ENCODE measurements at regions not wholly inside any gene's neighbourhood (a gene's known extent, or its start where the extent isn't known, plus 50 kb on each side); places are given as distances from the start of the nearest gene placed in this dataset.

DNA sequence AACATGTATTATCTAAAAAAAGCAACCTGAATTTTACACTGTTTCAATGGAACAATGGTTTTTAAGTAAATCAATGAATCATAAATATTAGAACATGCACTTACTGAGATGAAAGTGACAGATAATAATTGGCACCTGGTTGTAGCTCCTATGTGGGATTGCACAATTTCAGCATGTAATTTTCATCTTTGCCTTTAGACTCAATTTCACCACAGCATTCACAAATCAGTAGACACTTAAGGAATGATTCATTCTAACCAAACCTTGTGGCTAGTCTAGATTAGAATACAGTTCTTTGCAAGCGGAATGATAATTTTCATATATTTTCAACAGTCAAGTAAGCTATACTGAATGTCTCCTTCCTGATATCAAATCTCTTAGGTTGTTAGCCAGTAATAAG lies 853.4 kb downstream of the KCNT2 start:
- Histone ChIP-seq H3K4me3 (ENCODE audit: low read length in 3 of 3) (no peak overlapping the region), H3K9ac (ENCODE audit: low read depth in 1 of 3, low read length in 3 of 3) (no peak overlapping the region), H3K4me1 (ENCODE audit: control insufficient read depth in 3 of 3, insufficient read depth in 3 of 3, low read length in 3 of 3) (no peaks in the 10 kb centered on the region), H3K36me3 (ENCODE audit: control insufficient read depth in 3 of 3, insufficient read depth in 3 of 3, low read length in 3 of 3) (no peaks in the 10 kb centered on the region), H3K27me3 (ENCODE audit: control insufficient read depth in 3 of 3, insufficient read depth in 3 of 3, low read length in 3 of 3) (no peaks in the 10 kb centered on the region), H3K9me3 (ENCODE audit: control insufficient read depth in 3 of 3, low read length in 3 of 3) (no peaks in the 10 kb centered on the region), H3K27ac (ENCODE audit: low read depth, low read length) (no peak overlapping the region)

- Histone ChIP-seq H3K9me3 (ENCODE audit: control insufficient read depth in 3 of 3, low read length in 3 of 3) (no peaks in the 10 kb centered on the region), H3K36me3 (ENCODE audit: control insufficient read depth in 3 of 3, insufficient read depth in 3 of 3, low read length in 3 of 3) (no peaks in the 10 kb centered on the region), H3K27ac (ENCODE audit: low read depth, low read length) (no peak overlapping the region), H3K4me3 (ENCODE audit: low read length in 3 of 3) (no peak overlapping the region), H3K4me1 (ENCODE audit: control insufficient read depth in 3 of 3, insufficient read depth in 3 of 3, low read length in 3 of 3) (no peaks in the 10 kb centered on the region), H3K9ac (ENCODE audit: low read depth in 1 of 3, low read length in 3 of 3) (no peak overlapping the region), H3K27me3 (ENCODE audit: control insufficient read depth in 3 of 3, insufficient read depth in 3 of 3, low read length in 3 of 3) (no peaks in the 10 kb centered on the region)
These were observed 853.9 kb downstream of the KCNT2 start for GRCh38 chr1:195754303-195754702.

DNA sequence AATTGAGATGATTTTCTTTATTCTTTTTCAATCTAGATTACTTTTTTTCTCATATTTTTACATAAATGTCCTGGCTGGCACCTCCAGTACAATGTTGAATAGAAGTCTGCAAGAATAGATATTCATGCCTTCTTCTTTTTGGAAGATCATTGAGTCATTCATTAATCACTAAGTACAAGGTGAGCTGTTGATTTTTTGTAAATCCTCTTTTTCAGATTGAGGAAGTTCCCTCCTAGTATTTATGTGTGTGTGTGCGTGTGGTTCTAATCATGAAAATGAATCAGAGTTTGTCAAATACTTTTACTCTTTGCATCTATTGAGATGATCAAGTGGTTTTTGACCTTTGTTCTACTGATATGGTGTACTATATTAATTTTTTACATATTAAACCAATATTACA lies 859.3 kb downstream of the KCNT2 start:
- H3K4me1 ChIP-seq (ENCODE audit: control insufficient read depth in 3 of 3, insufficient read depth in 3 of 3, low read length in 3 of 3), result no peaks in the 10 kb centered on the region
- H3K27ac ChIP-seq (ENCODE audit: low read depth, low read length), result no peak overlapping the region
- no peaks in the 10 kb centered on the region for H3K36me3 ChIP-seq (ENCODE audit: control insufficient read depth in 3 of 3, insufficient read depth in 3 of 3, low read length in 3 of 3)
- no peaks in the 10 kb centered on the region for H3K9me3 ChIP-seq (ENCODE audit: control insufficient read depth in 3 of 3, low read length in 3 of 3)
- no peak overlapping the region for H3K4me3 ChIP-seq (ENCODE audit: low read length in 3 of 3)
- no peaks in the 10 kb centered on the region for H3K27me3 ChIP-seq (ENCODE audit: control insufficient read depth in 3 of 3, insufficient read depth in 3 of 3, low read length in 3 of 3)
- no peak overlapping the region for H3K9ac ChIP-seq (ENCODE audit: low read depth in 1 of 3, low read length in 3 of 3)

DNA sequence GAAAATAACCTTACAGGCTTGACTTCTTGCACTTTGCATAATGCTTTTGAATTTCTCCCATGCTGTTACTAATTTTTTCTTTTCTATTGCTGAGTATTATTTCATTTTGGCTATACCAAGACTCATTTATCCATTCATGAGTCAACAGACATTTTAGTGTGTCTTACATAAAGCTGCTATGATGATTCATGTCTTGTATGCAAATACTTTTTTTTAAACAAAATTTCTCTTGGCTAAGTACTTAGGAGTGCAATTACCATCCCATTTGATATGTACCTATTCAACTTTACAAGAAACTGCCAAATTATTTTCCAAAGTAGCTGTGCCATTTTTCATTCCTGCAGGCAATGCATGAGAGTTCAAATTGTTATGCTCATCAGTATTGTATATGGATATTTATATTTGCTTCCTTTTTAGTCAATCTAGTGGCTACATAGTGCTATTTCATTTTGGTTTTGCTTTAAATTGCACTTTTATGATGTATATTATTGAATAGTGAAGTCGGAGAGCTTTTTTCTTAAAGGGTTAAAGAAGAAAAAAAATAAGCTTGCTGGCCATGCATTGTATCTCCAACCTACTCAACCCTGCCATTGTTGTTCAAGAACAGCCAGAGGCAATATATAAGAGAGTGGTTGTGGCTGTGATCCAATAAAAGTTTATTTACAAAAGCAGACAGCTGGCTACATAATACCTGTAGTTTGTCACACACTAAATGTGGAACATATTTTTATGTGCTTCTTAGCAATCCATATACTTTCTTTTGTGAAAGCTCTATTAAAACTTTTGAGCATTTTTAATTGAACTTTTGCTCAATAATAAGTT lies 862.8 kb downstream of the KCNT2 start:
- Histone ChIP-seq H3K27ac (ENCODE audit: low read depth, low read length) (no peak overlapping the region), H3K9me3 (ENCODE audit: control insufficient read depth in 3 of 3, low read length in 3 of 3) (no peaks in the 10 kb centered on the region), H3K36me3 (ENCODE audit: control insufficient read depth in 3 of 3, insufficient read depth in 3 of 3, low read length in 3 of 3) (no peaks in the 10 kb centered on the region), H3K9ac (ENCODE audit: low read depth in 1 of 3, low read length in 3 of 3) (no peak overlapping the region), H3K4me3 (ENCODE audit: low read length in 3 of 3) (no peak overlapping the region), H3K27me3 (ENCODE audit: control insufficient read depth in 3 of 3, insufficient read depth in 3 of 3, low read length in 3 of 3) (no peaks in the 10 kb centered on the region), H3K4me1 (ENCODE audit: control insufficient read depth in 3 of 3, insufficient read depth in 3 of 3, low read length in 3 of 3) (no peaks in the 10 kb centered on the region)

- no peaks in the 10 kb centered on the region for H3K9me3 ChIP-seq (ENCODE audit: control insufficient read depth in 3 of 3, low read length in 3 of 3)
- H3K36me3 ChIP-seq (ENCODE audit: control insufficient read depth in 3 of 3, insufficient read depth in 3 of 3, low read length in 3 of 3), result no peaks in the 10 kb centered on the region
- no peaks in the 10 kb centered on the region for H3K4me1 ChIP-seq (ENCODE audit: control insufficient read depth in 3 of 3, insufficient read depth in 3 of 3, low read length in 3 of 3)
- H3K27me3 ChIP-seq (ENCODE audit: control insufficient read depth in 3 of 3, insufficient read depth in 3 of 3, low read length in 3 of 3), result no peaks in the 10 kb centered on the region
- no peak overlapping the region for H3K27ac ChIP-seq (ENCODE audit: low read depth, low read length)
- H3K4me3 ChIP-seq (ENCODE audit: low read length in 3 of 3), result no peak overlapping the region
- H3K9ac ChIP-seq (ENCODE audit: low read depth in 1 of 3, low read length in 3 of 3), result no peak overlapping the region
These were observed 864.0 kb downstream of the KCNT2 start for GRCh38 chr1:195744256-195744655.

DNA sequence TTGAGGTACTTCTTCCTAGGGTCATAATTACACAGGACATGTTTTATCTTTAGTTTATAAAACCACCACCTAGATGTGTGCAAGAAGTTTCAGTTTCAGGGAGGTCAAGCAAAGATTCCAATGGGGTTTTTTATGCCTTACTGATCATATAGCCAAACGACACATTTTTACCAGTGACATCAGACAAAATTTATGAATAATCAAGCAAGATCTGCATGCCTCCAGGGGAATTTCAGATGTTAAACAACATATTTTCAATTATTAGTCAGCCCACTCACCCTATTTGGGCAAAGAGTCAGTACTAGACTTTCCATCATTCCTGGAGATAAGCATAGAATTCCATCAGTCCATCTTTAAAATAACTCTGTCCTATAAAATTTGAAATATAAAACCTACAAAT lies 867.4 kb downstream of the KCNT2 start:
- H3K27me3 ChIP-seq (ENCODE audit: control insufficient read depth in 3 of 3, insufficient read depth in 3 of 3, low read length in 3 of 3), result no peaks in the 10 kb centered on the region
- H3K4me3 ChIP-seq (ENCODE audit: low read length in 3 of 3), result no peak overlapping the region
- no peak overlapping the region for H3K27ac ChIP-seq (ENCODE audit: low read depth, low read length)
- no peak overlapping the region for H3K9ac ChIP-seq (ENCODE audit: low read depth in 1 of 3, low read length in 3 of 3)
- H3K9me3 ChIP-seq (ENCODE audit: control insufficient read depth in 3 of 3, low read length in 3 of 3), result no peaks in the 10 kb centered on the region
- H3K36me3 ChIP-seq (ENCODE audit: control insufficient read depth in 3 of 3, insufficient read depth in 3 of 3, low read length in 3 of 3), result no peaks in the 10 kb centered on the region
- no peaks in the 10 kb centered on the region for H3K4me1 ChIP-seq (ENCODE audit: control insufficient read depth in 3 of 3, insufficient read depth in 3 of 3, low read length in 3 of 3)

DNA sequence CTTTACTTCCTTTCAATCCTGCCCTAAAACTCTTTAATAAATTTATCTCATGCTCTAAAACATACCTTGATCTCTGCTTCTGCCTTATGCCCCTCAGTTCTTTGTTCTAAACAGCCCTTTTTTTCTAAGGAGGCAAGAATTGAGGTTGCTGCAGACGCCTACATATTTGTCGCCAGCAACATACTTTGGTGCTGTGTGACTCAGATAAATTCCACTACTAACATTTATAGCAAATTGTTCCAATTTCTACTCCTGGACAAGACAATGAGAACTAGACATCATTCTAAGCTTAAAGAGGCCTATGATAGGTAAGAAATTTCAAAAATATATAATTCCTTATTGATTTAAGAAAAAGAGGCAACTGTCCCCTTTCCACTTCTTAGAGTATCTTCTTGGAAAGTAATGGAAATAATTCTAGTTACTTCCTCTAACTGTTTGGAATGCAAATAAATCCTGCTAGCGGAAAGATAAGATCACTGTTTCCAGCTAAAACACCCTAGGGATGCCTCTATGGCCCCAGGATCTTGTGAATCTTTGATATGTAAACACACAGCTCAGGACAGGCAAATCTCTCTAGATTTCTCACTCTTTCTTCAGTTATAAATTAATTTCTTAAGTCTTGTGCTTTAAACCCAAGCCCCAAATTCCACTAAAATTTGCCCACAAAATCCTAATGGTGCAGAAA lies 869.1 kb downstream of the KCNT2 start:
- Histone ChIP-seq H3K4me1 (ENCODE audit: control insufficient read depth in 3 of 3, insufficient read depth in 3 of 3, low read length in 3 of 3) (no peaks in the 10 kb centered on the region), H3K4me3 (ENCODE audit: low read length in 3 of 3) (no peak overlapping the region), H3K36me3 (ENCODE audit: control insufficient read depth in 3 of 3, insufficient read depth in 3 of 3, low read length in 3 of 3) (no peaks in the 10 kb centered on the region)

DNA sequence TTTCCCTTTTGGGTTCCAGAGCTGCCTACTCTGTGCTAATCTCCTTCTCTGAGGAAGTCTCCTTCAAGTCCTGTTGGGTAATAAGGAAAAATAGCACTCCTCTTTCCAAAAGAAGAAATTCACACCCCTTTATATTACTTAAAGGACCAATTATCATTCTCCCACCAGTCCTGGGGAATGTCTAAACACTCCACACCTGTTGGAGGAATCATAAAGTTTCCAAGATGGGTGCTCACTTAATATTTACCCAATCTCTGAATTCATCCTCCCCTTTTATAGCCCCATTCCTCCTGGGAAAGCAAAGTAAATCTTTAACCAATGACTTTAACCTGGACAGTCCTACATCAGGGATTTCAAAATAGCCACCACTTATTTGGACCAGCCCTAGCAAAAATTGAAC lies 873.1 kb downstream of the KCNT2 start:
- H3K27me3 ChIP-seq (ENCODE audit: control insufficient read depth in 3 of 3, insufficient read depth in 3 of 3, low read length in 3 of 3), result no peaks in the 10 kb centered on the region
- no peaks in the 10 kb centered on the region for H3K9me3 ChIP-seq (ENCODE audit: control insufficient read depth in 3 of 3, low read length in 3 of 3)
- H3K4me1 ChIP-seq (ENCODE audit: control insufficient read depth in 3 of 3, insufficient read depth in 3 of 3, low read length in 3 of 3), result no peaks in the 10 kb centered on the region
- H3K4me3 ChIP-seq (ENCODE audit: low read length in 3 of 3), result no peak overlapping the region
- H3K27ac ChIP-seq (ENCODE audit: low read depth, low read length), result no peak overlapping the region
- no peak overlapping the region for H3K9ac ChIP-seq (ENCODE audit: low read depth in 1 of 3, low read length in 3 of 3)
- no peaks in the 10 kb centered on the region for H3K36me3 ChIP-seq (ENCODE audit: control insufficient read depth in 3 of 3, insufficient read depth in 3 of 3, low read length in 3 of 3)

More for the DNA sequence above, 869.1 kb downstream of the KCNT2 start:
- no peak overlapping the region for H3K9ac ChIP-seq (ENCODE audit: low read depth in 1 of 3, low read length in 3 of 3)
- no peaks in the 10 kb centered on the region for H3K27me3 ChIP-seq (ENCODE audit: control insufficient read depth in 3 of 3, insufficient read depth in 3 of 3, low read length in 3 of 3)
- H3K27ac ChIP-seq (ENCODE audit: low read depth, low read length), result no peak overlapping the region
- H3K9me3 ChIP-seq (ENCODE audit: control insufficient read depth in 3 of 3, low read length in 3 of 3), result no peaks in the 10 kb centered on the region

DNA sequence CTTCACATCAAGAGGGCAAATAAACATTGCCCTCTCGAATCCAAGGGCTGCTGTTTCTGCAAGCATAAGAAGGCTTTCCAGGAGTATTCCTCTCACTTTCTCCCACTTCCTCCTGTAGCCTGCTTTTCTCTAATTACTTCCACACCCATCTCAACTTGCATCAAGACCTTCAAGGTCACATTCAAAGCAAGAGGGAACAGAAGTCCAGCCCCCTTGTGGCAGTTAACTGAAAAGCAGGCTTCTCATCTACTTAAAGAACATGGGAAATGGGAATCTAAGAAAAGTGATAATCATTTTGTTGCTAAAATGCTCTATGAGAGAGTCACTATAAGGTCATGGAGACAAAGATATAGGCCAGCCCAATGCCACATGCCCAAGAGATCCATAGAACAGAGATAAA lies 874.4 kb downstream of the KCNT2 start:
- no peaks in the 10 kb centered on the region for H3K4me1 ChIP-seq (ENCODE audit: control insufficient read depth in 3 of 3, insufficient read depth in 3 of 3, low read length in 3 of 3)
- H3K36me3 ChIP-seq (ENCODE audit: control insufficient read depth in 3 of 3, insufficient read depth in 3 of 3, low read length in 3 of 3), result no peaks in the 10 kb centered on the region
- H3K9ac ChIP-seq (ENCODE audit: low read depth in 1 of 3, low read length in 3 of 3), result no peak overlapping the region
- no peak overlapping the region for H3K27ac ChIP-seq (ENCODE audit: low read depth, low read length)
- H3K4me3 ChIP-seq (ENCODE audit: low read length in 3 of 3), result no peak overlapping the region
- H3K9me3 ChIP-seq (ENCODE audit: control insufficient read depth in 3 of 3, low read length in 3 of 3), result no peaks in the 10 kb centered on the region
- H3K27me3 ChIP-seq (ENCODE audit: control insufficient read depth in 3 of 3, insufficient read depth in 3 of 3, low read length in 3 of 3), result no peaks in the 10 kb centered on the region

GRCh38 chr1:195733408-195733807 lies 874.8 kb downstream of the KCNT2 start:
- H3K9ac ChIP-seq (ENCODE audit: low read depth in 1 of 3, low read length in 3 of 3), result no peak overlapping the region
- no peaks in the 10 kb centered on the region for H3K9me3 ChIP-seq (ENCODE audit: control insufficient read depth in 3 of 3, low read length in 3 of 3)
- H3K4me1 ChIP-seq (ENCODE audit: control insufficient read depth in 3 of 3, insufficient read depth in 3 of 3, low read length in 3 of 3), result no peaks in the 10 kb centered on the region
- H3K27ac ChIP-seq (ENCODE audit: low read depth, low read length), result no peak overlapping the region
- H3K4me3 ChIP-seq (ENCODE audit: low read length in 3 of 3), result no peak overlapping the region
- no peaks in the 10 kb centered on the region for H3K36me3 ChIP-seq (ENCODE audit: control insufficient read depth in 3 of 3, insufficient read depth in 3 of 3, low read length in 3 of 3)
- no peaks in the 10 kb centered on the region for H3K27me3 ChIP-seq (ENCODE audit: control insufficient read depth in 3 of 3, insufficient read depth in 3 of 3, low read length in 3 of 3)
